Activated T-cell treated with anti-CD3 and anti-CD28 coated beads for 1 hour (primary cell): ENCODE measurements at regions not wholly inside any gene's neighbourhood (a gene's known extent, or its start where the extent isn't known, plus 50 kb on each side); places are given as distances from the start of the nearest gene placed in this dataset.

Source experiments
- DNase-seq: peaks from one replicate; pipeline ENCODE4 v3.0.0-alpha.2; 2020; ENCODE audit warnings: low read depth

DNA sequence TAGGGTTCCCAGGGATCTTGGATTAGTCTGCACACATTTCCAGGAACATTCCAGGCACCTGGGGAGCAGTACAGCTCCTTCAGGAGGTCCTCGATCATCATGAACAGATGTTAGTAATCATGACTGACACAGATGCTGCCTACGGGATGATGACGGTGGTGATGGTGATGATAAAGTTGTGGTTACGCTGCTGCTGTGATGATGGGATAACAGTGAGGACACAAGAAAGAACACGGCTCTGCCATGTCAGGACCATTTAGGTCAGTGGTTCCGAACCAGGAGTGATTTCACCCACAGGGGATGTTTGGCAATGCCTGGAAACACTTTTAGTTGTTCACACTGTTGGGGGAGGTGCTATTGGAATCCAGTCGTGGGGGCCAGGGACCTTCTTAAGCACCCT, 1193.0 kb downstream of the UQCRFS1 start:
- DNase-seq = no peak

DNA sequence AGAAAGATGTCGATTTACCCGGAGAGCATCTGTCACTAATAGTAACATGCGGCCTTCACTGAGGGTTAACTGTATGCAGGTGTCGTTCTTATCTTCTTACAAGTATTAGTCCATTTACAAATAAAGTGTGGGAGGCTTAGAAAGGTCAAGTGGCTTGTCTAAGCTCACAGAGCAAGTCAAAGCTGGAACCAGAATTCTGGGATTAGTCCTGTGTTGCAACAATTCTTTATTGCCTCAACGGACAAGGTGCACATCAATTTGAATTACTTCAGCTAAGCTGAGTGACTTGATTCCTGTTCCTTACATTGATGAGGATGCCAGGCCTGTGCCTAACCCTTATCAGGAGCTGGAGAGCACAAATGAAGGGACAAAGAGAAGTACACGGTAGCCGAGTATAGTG, 1193.6 kb downstream of the UQCRFS1 start:
- no peak for DNase-seq

DNA sequence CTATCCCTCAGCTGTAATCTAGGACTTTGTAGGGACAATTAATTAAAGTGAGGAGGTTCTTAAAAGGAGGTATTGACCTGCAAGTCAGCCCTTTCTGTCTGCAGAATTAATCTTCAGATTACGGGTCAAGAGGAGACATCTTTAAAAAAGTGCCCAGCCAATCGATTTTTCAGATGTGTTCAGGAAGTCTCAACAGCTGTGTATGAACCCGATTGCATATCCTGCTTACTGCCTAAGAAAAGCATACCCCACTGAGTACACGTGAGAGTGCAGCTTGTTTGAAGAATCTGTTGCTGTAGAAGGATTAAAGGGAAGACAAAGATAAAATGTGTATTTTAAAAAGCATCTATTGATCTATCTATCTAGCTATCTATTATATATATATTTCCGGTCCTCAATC, 1194.5 kb downstream of the UQCRFS1 start:
- no peak for DNase-seq

DNA sequence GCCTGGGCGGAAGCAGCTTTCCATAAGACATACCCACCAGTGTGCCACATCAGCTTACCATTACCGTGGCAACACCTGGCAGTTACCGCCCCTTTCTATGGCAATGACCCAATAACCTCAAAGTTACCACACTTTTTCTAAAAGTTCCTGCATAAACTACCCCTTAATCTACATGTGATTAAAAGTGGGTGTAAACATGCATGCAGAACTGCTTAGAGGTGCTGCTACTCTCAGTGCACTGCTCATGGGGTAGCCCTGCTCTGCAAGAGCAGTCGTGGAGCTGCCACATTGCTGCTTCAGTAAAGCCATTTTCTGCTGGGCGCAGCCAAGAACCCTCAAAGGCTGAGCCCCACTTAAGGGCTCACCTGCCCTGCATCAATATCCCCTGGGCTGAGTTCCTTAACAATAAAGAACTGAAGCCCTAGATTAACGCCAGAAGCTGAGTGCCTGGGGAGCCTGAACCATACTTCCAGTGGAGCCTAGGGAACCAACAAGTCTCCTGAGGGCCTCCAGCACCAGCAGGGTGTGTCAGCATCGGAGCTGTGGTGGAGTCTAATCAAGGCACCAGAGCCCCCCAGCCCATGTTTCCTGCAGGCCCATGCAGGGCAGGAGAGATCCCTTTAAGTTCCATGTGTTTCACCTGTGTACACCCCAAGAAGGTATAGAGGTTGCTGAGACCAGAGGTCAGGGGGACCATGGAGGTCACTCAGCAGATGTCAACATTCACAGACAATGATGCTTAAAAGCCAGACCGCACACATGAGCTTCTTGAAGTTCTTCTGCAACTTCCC, 1198.1 kb downstream of the UQCRFS1 start:
- no peak for DNase-seq

DNA sequence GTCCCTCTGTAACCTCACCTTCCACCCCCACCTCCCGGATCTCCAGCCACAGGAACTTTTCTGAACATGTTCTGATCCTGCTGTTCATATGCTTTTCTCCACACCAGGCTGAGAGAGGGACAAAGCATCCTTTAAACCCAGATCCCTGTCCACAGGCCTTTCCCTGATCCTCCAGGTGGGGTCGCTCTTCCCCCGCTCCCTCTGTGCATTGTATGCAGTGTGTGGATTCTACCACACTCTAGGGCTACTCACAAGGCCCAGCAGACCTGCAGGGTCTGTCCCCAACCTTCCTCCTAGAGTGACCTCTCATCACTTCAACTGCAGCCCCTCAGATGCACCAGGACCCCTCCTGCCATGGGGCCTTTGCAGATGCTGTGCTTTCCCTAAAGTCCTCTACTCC, 1200.6 kb downstream of the UQCRFS1 start:
- DNase-seq = no peak

DNA sequence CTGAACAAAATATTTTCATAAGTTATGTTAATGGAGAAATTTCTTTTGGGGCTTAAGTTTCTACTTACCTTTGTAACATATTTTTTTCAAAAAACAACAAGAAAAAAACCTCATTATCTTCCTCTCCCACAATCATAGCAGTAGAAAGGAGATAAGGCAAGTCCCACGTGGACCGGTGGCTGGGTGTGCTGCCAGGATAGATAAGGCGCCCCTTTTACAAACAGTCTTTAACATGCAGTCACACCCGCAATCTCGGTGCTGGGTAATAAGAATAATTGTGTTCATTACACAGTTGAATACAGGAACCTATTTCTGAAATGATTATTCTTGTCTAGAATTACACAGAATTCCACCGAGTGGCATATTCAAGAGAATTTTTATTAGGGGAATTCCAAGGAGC, 1202.3 kb downstream of the UQCRFS1 start:
- DNase-seq = no peak

DNA sequence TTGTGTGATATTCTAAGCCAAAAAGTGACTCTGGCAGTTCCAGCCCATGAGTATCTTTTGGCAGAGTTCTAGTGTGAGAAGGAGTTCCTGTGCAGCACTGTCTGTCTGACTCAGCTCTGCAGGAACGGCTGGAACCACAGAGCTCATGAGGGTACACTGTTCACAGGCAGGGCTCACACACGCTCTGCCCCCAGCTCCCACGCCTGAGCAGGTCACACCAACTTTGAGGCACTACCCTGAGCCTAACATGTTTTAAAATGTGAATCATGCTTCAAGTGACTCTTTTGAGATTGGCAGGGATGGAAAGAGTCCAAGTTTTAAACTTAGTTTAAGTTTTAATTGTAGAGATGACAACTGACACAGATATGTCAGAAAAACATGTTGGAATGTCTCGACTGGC, 1203.3 kb downstream of the UQCRFS1 start:
- no peak for DNase-seq

DNA sequence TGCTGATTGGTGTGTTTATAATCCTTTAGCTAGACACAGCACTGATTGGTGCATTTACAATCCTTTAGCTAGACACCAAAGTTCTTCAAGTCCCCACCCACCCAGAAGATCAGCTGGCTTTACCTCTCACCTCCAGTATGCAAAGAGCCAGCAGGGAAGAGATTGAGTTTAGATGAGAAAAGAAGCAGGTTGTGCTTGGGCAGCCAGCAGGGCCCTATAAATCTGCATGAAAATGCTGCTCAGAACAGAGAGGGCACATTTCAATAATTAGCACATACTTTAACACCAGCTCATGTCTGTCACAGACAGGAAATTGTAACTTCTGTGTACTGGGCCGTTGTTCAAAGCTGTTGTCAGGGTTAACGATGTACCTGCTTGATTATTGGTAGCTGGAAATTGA, 1204.3 kb downstream of the UQCRFS1 start:
- no peak for DNase-seq

DNA sequence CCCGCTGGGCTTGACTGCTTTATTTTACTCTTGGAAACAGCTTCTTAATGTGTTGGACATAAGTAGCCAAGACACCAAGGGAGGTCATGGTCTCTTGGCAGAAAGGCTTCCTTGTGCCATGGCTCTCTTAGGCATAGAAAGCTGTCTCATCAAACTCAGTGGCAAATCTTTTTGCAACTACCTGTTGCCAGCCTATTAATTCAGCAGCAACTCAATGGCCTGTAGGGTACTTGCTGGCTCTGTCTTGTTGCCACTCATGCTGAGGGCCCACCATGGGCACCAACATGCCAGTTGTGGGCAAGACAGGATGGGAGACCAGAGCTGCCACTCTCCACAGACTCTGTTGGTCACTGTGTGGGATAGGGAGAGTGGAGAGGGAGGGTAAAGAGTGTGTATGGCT, 1209.4 kb downstream of the UQCRFS1 start:
- DNase-seq = no peak

DNA sequence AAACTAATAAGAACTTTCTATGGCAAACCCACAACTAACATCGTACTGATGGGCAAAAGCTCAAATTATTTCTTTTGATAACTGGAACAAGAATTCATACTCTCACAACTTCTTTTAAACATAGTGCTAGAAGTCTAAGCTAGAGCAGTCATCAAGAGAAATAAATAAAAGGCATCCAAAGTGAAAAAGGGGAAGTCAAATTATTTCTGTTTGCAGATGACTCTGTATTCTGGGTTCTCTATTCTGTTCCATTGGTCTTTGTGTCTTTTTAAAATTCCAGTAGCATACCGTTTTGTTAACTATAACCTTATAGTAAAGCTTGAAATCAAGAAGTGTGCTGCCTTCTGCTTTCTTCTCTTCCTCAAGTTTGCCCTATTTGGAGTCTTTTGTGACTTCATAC, 1215.9 kb downstream of the UQCRFS1 start:
- DNase-seq = no peak

DNA sequence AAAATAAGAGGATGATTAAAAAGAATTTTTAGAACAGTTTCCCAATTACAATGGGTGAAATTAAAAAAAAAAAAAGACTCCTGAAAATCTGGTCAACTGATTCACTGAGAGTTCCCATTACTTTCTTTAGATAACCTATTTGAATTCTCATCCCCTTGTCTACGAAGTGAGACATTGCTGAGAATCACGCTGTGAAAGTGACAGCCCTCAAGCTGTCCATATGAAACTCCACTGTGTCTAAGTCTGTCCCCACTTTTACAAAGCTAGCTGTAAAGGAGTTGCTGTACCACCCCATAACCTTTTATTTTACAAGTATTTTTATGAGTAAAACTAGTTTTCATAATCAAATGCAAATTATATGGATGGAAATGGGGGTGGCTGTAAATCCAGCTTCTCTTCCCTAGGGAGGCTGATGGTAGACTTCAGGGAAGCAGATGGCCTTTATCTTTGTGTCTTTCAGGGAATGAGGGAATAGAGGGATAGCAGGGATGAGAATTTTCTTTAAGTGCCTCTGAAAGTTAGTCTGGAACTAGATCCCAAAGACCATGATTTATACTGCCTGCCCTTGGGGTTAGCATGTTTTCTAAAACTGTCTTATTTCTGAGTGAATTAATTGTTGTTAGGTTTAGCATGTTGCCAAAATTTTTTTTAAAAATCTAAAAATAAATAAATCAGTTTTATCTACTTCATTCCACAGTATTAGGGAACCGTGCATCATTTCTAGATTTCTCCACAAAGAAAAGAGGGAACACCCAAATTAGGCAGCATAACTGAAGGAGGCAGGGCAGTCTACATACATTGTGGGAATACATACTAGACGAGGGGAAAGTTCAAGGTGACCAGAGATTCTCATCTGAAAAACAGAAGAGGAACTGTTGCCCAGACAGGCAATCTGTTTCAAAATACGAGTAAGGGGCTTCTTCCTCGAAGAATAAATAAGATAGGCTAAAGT, 1219.1 kb downstream of the UQCRFS1 start:
- no peak for DNase-seq

DNA sequence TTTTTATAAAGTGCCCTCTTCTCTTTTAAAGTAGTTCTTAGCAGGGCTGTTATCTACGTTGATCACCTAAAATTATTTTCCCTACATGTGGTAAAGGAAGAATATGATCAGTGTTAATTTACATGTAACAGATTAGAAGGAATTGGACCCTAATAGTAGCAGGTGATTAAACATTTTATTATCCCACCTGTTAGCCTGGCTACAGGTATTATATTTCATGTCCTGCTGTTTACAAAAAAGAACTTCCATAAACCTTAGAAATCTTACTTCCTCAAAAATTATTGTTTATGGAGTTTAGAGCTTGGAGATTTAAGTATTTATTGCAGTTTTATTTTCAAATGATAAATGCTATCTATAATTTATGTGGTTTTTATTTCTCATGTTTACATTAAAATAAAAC, 1226.7 kb downstream of the UQCRFS1 start:
- DNase-seq = no peak

DNA sequence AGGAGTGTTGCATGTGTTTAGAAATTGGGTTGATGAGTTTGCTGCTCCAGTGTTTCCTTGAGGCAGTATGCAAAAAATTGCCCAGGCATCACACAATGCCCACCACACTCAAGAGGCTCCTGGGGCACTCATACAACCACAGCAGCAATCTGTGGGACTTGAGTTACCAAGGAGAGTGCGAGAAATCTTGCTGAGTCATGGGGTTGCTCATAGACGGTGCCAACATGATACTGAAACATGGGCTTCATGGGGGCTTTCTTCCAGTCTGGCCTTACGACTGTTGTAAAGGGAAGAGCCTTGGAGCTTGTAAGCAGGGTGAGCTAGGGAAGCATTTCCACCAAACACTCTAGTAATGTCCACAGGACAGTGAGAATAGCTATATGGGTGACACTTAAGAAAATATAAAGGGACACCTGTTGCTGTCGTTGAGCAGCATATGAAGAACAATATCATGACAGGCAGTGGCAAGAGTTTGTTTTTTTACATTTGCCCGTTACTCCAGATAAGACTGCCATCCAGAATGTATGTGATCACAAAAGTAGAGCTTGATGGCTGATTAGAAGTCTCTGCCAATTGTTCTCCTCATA, 1237.4 kb downstream of the UQCRFS1 start:
- DNase-seq = no peak

DNA sequence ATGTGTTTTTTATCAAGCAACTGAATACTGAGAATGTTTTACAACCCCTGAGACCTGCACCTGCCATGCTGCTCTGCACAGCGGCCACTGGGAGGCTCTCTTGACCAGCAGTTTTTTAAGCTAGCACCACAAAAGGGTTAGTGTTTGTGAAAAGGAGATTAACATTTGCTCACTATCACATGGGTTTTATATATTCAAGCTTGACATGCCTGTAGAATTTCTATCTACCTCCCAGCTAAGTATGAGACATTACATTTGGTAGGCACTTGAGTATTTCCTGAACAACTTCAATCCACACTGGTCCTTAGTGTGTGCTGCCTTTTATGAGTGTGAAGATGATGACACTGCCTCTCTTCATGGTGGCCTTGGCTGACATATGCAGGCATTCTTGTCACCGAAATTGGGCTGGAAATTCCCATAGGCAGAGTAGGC, 1238.9 kb downstream of the UQCRFS1 start:
- no peak for DNase-seq

DNA sequence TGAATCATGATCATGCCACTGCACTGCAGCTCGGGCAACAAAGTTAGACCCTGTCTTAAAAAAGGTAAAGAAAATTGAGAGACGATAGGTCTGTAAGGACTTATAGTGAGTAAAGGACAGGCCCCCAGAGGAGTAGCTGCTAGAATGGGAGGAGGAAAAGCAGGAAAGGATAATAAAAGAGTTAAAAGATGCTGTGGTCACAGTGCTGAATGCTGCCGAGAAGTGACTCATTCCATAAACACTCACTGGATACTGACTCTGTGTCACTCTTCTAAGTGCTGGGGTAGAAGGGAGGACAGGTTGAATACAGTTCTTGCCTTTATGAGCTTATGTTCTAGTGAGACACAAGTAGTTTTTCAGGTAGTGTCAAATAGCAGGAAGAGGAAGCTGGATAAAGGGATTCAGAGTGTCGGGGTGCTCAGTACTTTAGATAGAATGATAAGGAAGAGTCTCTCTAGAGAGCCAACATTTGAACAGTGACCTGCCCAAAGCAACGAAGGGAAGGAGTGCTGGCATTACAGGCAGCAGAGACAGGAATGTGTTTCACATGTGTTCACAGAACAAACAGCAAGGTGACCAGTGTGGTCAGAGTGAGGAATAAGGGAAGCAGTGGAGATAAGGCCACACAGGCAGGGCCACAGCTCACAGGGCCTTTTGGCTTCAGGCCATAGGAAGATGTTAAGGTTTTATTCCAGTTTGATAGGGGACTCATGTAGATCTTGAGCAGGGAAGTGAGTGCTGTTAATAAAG, 1240.5 kb downstream of the UQCRFS1 start:
- DNase-seq = no peak

DNA sequence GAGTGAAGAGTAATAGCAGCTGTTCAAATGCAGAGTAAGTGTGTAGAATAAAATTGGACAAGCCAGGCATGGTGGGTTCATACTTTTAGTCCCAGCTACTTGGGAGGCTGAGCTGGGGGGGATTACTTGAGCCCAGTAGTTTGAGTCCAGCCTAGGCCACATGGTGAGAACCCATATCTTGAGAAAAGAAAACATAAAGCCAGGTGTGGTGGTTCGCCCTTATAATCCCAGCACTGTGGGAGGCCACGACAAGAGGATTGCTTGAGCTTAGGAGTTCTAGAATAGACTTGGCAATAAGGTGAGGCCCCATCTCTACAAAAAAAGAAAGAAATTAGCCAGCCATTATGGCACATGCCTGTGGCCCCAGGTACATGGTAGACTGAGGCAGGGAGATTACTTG, 1241.1 kb downstream of the UQCRFS1 start:
- DNase-seq = no peak

DNA sequence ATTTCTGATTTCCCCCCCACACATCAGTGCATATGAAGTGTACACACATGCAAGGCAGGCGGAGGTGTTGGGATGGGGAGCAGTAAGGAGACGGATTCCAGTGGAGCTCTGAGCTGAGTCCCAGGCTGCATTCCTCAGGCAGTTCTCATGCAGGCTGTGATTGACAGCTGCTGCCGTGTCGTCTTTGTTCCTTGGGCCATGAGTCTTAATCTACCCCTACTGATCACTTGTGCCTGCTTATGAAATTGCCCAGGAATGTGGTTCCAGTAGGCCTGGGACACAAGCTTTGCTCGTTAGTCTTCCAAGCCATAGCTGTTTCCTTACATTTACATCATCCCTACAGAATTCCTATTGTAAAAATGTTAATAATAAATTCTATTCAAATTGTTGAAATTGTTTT, 1241.9 kb downstream of the UQCRFS1 start:
- no peak for DNase-seq

DNA sequence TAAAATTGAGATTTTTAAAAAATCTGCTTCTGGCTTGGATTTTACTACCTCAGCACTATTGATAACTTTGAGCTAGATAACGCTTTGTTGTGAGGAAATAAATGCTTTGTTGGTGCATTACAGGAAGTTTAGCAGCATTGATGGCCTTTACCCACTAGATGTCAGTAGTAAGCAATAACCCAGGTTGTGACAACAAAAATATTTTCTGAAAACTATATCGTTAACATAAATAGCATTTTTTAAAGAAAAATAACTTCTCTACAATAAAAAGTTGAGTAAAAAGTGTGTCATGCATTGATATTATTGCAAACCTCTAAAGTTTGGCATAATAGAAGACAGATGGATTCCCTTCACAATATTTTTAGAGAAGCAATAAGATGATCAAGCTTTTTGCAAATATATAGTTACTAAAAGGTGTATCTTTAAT, 1246.5 kb downstream of the UQCRFS1 start:
- no peak for DNase-seq

DNA sequence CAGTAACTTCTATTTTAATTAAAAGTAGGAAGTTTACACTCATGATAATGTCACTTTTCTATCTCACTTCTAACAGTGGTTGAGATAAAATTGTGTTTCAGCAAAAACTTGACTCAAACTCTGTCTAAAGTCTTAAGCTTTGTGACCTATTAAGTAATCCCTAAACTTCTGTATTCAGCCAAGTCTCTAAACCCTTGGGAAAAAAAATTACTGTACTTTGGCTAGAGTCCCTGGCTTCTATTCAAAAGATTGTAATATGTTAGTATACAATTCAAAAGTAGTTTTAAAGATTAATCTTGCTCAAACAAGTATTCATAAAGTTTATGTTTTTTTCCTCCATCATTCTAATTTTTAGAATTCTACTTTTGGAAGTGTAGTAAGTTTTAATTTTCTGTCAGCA, 1248.8 kb downstream of the UQCRFS1 start:
- no peak for DNase-seq

DNA sequence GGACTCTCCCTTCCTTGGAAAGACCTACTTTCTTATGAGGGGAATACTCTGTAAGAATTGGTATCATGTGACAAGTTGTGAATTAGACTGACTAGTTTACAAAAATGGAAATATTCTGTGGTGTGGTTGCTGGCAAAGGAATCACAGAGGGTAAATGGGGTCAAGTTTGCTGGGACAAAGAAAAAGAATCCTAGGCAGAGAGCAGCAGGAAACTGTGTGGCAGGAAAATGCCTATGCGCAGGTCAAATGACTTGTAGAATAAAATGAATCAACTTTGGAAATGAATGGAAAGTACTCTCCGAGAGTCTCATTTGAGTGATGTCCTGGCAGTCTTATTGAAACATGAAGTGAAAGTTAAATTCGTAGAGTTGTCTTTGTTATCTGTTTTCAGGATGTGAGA, 1250.7 kb downstream of the UQCRFS1 start:
- DNase-seq = no peak

DNA sequence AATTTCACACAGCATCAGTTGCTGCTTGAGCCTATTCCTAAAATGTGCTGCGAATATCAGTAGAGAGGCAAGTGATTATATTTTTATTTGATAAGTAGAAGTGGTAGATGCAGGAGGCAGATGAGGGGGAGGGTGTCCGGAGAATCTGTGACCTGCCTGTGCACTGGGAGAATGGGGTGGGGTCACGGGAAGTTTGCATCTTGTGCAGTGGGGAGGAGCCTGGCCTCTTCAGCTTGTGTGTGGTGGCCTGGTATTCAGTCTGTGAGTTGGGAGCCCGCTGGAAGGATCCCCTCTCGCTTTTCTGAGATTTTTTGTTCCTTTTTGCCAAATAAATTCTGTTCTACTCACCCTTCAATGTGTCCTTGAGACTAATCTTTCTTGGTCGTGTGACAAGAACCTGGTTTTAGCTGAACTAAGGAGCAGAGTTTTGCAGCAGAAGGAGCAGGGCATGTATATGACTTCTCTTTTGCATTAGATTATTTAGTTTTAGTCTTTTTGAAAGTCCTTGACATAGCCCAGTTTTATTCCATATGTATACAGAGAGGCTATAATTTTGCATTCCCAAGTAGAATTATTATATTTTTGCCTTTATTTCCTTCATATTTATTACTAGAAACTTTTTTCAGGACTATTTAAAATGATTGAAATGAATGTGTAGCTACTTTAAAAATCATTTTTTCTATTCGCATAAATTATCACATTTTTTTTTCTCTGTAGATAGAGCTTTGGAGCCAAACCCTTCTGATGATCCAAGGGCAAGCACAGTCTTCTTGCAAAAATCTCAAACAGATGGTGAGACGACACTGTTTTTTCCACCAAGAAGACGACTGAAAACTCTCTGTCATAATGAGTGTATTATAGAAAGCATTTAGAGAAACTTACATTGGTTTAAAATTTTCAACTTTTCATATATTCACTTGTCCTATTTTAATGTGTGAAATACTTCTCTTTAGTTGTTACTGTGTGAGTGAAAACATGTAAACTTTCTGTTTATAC, 1257.2 kb downstream of the UQCRFS1 start:
- no peak for DNase-seq
